ENCODE measurements at regions not wholly inside any gene's neighbourhood (a gene's known extent, or its start where the extent isn't known, plus 50 kb on each side); places are given as distances from the start of the nearest gene placed in this dataset.

DNA sequence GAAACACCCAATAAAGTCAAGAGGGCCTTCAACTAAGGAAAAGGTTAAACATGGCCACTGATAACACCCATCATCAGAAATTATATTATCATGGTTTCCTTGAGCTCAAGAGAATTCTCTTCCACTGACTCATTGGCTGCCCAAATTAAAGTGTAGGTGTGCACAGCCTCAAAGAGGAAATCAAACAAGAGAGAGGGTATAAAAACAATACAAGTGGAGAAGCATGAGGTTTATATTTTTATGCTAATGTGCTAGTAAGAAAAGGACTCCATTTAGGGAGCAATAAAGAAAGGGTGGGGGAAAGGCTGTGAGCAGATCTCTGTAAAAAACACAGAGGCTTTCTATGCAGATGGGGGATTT lies 168.8 kb upstream of the VRK2 start:
- no peak for TF ChIP-seq TAF1 (IDR thresholded peaks at IDR 0.05; ENCODE audit: borderline replicate concordance, low read depth, low read length)
- no peak for TF ChIP-seq POLR2A (IDR thresholded peaks at IDR 0.05; ENCODE audit: low read depth, low read length)
- no peak for TF ChIP-seq POLR2AphosphoS5 (IDR thresholded peaks at IDR 0.05; ENCODE audit: low read depth, low read length)
- peak; percentile 53 for FAIRE-seq
- DNase-seq (ENCODE audit: insufficient read length): no peak

DNA sequence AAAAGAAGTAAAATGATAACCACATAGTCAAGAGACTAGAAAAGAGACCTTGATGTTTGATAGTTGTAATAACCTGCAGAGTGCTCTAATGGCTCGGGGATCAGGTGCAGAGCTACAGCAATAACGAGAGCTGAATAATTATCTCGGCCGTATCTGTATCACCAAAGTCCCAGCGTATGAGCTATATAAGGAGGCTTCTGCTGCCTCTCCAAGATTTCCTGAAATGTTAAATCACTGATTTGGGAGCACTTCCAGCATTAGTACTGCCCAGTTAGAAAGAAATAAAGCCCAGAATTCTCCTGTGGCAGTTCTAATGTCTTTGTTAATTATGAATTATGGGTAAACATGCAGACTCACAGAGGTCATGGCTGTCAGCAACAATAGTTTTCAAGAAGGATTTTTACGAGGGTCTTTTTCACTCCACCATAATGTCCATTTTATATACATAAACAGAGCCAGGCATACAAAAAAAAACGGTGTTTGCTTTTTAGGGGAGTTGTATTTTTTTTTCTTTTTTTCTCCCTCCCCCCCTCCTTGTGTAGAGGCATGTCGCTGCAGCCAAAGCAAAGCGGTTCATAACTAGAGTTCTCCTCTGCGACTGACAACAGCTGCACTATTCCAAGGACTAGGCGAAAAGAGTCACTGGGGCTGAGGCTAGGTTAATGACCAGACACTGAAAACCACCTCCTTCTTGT lies 168.3 kb upstream of the VRK2 start:
- TF ChIP-seq POLR2AphosphoS5 (IDR thresholded peaks at IDR 0.05; ENCODE audit: low read depth, low read length) (no peak), TAF1 (IDR thresholded peaks at IDR 0.05; ENCODE audit: borderline replicate concordance, low read depth, low read length) (no peak), POLR2A (IDR thresholded peaks at IDR 0.05; ENCODE audit: low read depth, low read length) (no peak)
- no peak for FAIRE-seq
- DNase-seq (ENCODE audit: insufficient read length): no peak

DNA sequence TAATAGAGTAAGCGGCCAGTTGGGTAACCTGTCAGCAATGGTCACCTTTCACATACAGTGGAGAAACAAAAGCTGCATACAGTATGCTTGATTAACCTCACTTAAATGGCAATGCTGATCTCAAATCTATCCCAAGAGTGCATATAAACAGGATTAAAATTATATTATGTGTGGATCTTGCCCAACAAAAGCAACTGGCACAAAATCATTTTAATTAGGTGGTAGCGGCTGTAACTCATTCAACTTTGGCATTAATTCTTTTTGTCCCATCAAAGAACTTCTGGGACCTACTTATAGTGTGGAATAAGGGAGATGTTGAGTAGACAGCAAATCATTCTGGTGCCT lies 167.8 kb upstream of the VRK2 start:
- peak; percentile 70 for FAIRE-seq
- TF ChIP-seq POLR2A (IDR thresholded peaks at IDR 0.05; ENCODE audit: low read depth, low read length) (no peak), POLR2AphosphoS5 (IDR thresholded peaks at IDR 0.05; ENCODE audit: low read depth, low read length) (no peak), TAF1 (IDR thresholded peaks at IDR 0.05; ENCODE audit: borderline replicate concordance, low read depth, low read length) (no peak)
- DNase-seq (ENCODE audit: insufficient read length): no peak

DNA sequence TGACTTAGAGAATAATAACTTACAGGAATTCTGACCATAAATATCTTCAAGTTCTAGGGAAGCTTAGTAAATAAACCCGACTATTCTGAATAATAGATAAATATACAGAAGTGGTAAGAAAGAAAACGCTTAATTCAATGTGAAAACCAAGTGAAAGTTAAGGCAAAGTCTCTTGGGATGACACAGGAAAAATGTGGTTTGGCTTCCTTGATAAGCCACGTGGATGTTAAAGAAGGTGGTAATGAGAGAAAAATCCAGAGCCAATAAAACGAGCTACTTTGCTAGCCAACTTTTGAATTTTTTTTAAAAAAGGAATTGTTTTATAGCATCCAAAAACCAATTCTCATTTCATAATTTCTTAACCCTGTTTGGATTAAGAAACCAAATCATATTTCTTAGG lies 166.2 kb upstream of the VRK2 start:
- TF ChIP-seq TAF1 (IDR thresholded peaks at IDR 0.05; ENCODE audit: borderline replicate concordance, low read depth, low read length) (no peak), POLR2A (IDR thresholded peaks at IDR 0.05; ENCODE audit: low read depth, low read length) (no peak), POLR2AphosphoS5 (IDR thresholded peaks at IDR 0.05; ENCODE audit: low read depth, low read length) (no peak)
- FAIRE-seq: no peak
- DNase-seq (ENCODE audit: insufficient read length): no peak

DNA sequence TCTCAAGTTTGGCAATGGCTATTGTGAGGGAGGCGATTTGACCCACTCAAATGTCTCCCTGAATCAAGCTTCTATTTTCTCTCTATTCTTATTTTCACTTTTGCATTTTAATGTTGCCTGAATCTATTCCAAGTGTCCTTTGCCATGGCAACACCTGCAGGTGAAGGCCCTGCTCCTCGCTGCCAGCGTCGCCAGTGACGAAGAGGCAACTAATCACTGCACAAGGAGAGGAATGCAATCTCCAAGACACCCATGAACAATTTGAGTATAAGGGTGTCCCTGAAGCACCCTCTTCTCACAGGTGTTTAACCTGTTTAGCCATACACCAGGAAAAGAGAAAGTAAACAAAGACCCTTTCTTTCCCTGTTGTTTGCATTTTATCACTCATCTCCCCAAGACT lies 165.6 kb upstream of the VRK2 start:
- DNase-seq (ENCODE audit: insufficient read length) (no peak), FAIRE-seq (peak; percentile 78)
- TF ChIP-seq POLR2A (IDR thresholded peaks at IDR 0.05; ENCODE audit: low read depth, low read length): no peak
- TF ChIP-seq TAF1 (IDR thresholded peaks at IDR 0.05; ENCODE audit: borderline replicate concordance, low read depth, low read length): no peak
- no peak for TF ChIP-seq POLR2AphosphoS5 (IDR thresholded peaks at IDR 0.05; ENCODE audit: low read depth, low read length)

DNA sequence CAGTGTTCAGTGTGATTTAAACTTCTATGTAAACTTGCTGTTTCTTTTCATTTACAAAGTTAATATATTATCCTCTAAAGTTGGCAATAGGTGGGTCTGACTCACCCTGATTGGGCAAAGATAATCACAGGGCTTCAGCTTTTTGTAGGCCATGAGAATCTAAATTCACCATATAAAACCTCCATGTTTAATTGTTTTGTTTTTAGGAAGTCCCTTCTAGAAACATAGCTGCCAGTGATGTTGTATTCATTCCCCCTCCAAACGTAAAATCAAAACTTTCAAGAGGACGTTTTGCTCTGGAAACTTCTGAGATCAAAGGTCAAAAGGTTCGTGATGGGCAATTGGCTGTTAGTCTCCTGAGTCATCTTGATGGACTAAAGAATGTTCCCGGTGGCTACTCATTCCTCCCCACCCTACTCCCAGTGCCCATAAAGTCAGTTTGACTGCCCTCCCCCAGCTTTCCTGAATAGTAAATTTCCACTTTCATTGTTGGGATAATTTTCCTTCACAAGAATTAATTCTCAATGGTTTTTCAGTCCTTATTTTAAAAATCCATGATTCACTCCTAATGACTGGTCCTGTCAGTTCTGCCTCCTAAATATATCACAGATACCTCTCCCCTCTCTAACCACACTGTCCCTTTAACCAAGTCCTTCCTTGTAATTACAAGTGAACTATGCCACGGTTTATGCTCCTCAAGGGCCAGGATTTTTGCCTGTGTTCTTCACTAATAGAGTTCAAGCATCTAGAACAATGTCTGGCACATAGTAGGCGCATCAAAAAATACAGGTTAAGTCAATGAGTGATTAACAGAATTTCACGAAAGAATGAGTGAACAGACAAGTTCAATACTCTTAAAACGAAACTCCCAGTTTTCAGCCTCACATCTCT lies 164.4 kb upstream of the VRK2 start:
- DNase-seq (ENCODE audit: insufficient read length): no peak
- peak; percentile 50 for FAIRE-seq
- TF ChIP-seq POLR2A (IDR thresholded peaks at IDR 0.05; ENCODE audit: low read depth, low read length) (no peak), POLR2AphosphoS5 (IDR thresholded peaks at IDR 0.05; ENCODE audit: low read depth, low read length) (no peak), TAF1 (IDR thresholded peaks at IDR 0.05; ENCODE audit: borderline replicate concordance, low read depth, low read length) (no peak)

DNA sequence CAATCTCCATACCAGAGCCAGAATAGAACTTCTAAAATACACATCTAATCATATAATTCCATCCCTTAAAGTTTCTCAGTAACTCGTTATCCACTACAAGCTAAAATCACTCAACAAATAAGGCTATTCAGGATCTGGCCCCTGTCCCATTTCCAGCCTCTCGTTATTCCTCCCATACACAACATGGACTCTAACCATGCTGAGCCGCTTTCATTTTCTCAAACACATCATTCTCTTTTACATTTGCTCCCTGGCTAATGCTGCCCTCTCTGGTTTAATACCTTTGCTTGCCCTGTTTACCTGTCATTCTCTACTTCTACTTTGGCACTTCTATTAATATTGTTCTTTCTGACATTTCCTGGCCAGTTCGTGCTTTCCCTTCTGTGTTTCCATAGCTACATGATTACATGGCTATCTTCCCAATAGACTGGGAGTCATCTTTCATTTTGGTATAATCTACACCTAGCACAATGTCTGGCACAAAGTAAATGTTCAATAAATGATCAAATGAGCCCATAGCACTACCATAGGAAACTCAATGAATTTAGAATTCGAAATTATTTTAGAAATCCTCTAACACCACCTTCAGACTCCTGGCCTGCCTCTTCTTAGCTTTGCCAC lies 163.6 kb upstream of the VRK2 start:
- DNase-seq (ENCODE audit: insufficient read length): no peak
- FAIRE-seq: no peak
- no peak for TF ChIP-seq POLR2A (IDR thresholded peaks at IDR 0.05; ENCODE audit: low read depth, low read length)
- TF ChIP-seq TAF1 (IDR thresholded peaks at IDR 0.05; ENCODE audit: borderline replicate concordance, low read depth, low read length): no peak
- TF ChIP-seq POLR2AphosphoS5 (IDR thresholded peaks at IDR 0.05; ENCODE audit: low read depth, low read length): no peak

DNA sequence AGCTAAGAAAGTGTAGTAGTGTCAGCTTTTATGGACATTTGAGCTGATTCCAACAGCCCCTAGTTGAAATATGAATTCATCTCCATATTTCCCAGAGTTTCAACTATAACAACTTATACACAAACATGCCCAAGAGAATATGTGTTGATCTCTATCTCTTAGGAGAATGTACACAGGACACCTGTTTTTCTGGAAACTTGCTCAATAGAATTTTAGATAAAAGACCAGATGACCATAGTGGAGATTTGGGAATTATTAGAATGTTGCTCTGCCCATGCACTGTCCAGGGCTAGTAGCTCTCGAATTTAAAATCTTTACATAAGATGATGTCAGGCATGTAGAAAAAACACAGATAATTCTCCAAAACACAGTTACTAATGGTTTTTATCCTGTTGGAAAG lies 162.3 kb upstream of the VRK2 start:
- no peak for TF ChIP-seq TAF1 (IDR thresholded peaks at IDR 0.05; ENCODE audit: borderline replicate concordance, low read depth, low read length)
- TF ChIP-seq POLR2AphosphoS5 (IDR thresholded peaks at IDR 0.05; ENCODE audit: low read depth, low read length): no peak
- TF ChIP-seq POLR2A (IDR thresholded peaks at IDR 0.05; ENCODE audit: low read depth, low read length): no peak
- DNase-seq (ENCODE audit: insufficient read length) (no peak), FAIRE-seq (peak; percentile 64)

DNA sequence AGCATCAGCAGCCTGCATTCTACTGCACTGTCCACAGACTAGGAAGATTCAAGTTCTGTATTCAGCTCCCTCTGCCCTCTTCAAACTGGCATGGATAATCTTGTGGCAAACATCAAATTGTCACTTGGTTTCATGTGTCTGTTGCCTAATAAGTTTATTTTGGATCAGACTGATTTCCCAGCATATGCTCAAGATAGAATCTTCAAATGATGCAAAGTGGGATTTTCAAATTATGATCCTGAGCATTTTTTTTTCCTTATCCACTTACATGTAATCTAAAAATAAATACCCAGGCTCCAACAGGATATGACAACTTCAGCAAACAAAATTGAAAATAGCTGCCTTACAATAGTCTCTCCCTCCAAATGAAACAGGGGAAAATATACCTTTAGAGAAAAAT lies 160.9 kb upstream of the VRK2 start:
- TF ChIP-seq POLR2A (IDR thresholded peaks at IDR 0.05; ENCODE audit: low read depth, low read length) (no peak), POLR2AphosphoS5 (IDR thresholded peaks at IDR 0.05; ENCODE audit: low read depth, low read length) (no peak), TAF1 (IDR thresholded peaks at IDR 0.05; ENCODE audit: borderline replicate concordance, low read depth, low read length) (no peak)
- DNase-seq (ENCODE audit: insufficient read length) (no peak), FAIRE-seq (peak; percentile 70)

DNA sequence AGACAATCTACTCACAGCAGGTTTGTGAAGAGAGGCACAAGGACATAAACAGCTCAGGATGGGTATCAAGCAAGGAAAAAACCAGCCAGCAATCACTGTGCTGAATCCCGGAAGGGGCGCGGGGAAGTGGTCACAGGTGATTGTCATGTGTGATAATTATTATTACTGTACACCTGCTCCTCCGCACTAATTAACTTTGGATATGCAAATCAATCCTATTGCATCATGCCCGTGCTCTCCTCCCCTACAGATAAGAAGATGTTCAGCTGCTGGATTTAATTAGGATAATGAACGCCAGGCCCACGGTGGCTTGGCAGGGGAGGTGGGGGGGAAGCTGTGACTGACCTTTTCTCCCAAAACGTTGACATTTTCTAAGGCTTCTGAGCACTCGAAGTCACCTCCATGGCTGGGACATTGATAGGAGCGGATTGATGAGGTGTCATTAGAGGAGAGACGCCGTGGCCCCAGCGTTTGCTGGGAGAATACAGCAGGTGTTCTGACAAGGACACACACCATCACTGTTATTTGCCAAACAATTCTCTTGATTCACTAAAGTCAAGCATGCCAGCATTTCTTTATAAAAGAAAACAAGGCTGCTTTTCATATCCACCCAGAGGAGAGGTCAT lies 160.3 kb upstream of the VRK2 start:
- TF ChIP-seq POLR2AphosphoS5 (IDR thresholded peaks at IDR 0.05; ENCODE audit: low read depth, low read length) (no peak), TAF1 (IDR thresholded peaks at IDR 0.05; ENCODE audit: borderline replicate concordance, low read depth, low read length) (no peak), POLR2A (IDR thresholded peaks at IDR 0.05; ENCODE audit: low read depth, low read length) (no peak)
- DNase-seq (ENCODE audit: insufficient read length) (no peak), FAIRE-seq (no peak)

DNA sequence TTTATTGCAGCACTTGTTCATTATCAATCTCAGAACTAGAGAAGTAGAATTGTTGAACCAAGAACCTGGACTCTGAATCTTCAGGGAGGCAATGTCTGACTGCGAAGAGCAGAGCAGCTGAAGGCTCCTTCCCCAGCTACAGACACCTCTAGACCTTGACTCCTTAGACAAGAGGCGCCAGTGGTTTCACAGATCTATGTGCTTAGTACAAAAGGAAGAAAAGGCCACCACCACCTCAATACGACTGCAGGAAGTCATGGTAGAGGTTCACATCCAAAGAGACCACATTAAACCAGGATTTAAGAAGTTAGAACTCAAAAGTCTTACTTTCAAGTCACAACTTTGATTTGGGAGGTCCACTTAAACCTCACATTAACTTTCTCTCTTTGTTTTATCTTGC lies 158.1 kb upstream of the VRK2 start:
- no peak for DNase-seq (ENCODE audit: insufficient read length)
- TF ChIP-seq POLR2AphosphoS5 (IDR thresholded peaks at IDR 0.05; ENCODE audit: low read depth, low read length): no peak
- TF ChIP-seq TAF1 (IDR thresholded peaks at IDR 0.05; ENCODE audit: borderline replicate concordance, low read depth, low read length): no peak
- no peak for TF ChIP-seq POLR2A (IDR thresholded peaks at IDR 0.05; ENCODE audit: low read depth, low read length)
- FAIRE-seq: no peak

Data from GM12892 (cell line).